HepG2 (cell line): ENCODE measurements at regions not wholly inside any gene's neighbourhood (a gene's known extent, or its start where the extent isn't known, plus 50 kb on each side); places are given as distances from the start of the nearest gene placed in this dataset.
"Not testable (repeated sequence)": the region's sequence is repeated elsewhere in the genome, so short reads cannot be mapped to it uniquely, and the experiment has no call there.

Experiments used
- ATAC-seq: fragments of 200-7000 bp; cut with Tn5 transposase; 3 replicates; pipeline ENCODE4 v1.9.1; 2020; ENCODE audit warnings: mild to moderate bottlenecking, moderate library complexity
- BruUV-seq: library from RNA; stranded (reverse); fragments of 400-500 nt; replicated peaks from 2 replicates; lab custom pipeline; 2021; lab: Mats Ljungman, UMichigan
- CTCF ChIA-PET: fragments of 300-600 bp; formaldehyde crosslinking; extraction: SDS; loops from one replicate; lab custom pipeline; 2021; ENCODE audit warnings: low total read pairs, inconsistent platforms, low intra/inter-chr PET ratio; lab: Yijun Ruan, JAX
- POLR2A ChIA-PET: fragments of 350-600 bp; sonication (Branson Sonifier 250); formaldehyde crosslinking; loops from one replicate; lab custom pipeline; 2020; ENCODE audit warnings: antibody characterized with exemption, inconsistent platforms; lab: Yijun Ruan, JAX
- DNase-seq: peaks from one replicate; pipeline ENCODE4 v3.0.0-alpha.2; 2015; ENCODE audit warnings: low spot score
- FAIRE-seq: peaks from 3 replicates; lab custom pipeline; 2011; peaks lifted over from hg19 to GRCh38; lab: Jason Lieb, UNC
- H2AFZ ChIP-seq: one replicate; pipeline ENCODE4 v1.6.1; 2011; ENCODE audit warnings: low read length, inconsistent platforms
- H3K27ac ChIP-seq: fragments of 300-600 bp; 3 replicates; pipeline ENCODE4 v1.8.0; 2011; ENCODE audit warnings: mixed run types, mild to moderate bottlenecking, mixed read lengths, low read length, inconsistent platforms; ENCODE audit not compliant: insufficient read depth; ENCODE audit errors: extremely low read length
- H3K27me3 ChIP-seq, 2 experiments: fragments of 200-600 bp in 1 of 2; 2 replicates in 1 of 2; 3 replicates in 1 of 2; pipeline versions ENCODE4 v1.6.0 to v1.8.0; 2011; ENCODE audit warnings: low read length in 2 of 2, mild to moderate bottlenecking in 2 of 2, moderate library complexity in 2 of 2, inconsistent platforms in 1 of 2; ENCODE audit not compliant: insufficient read depth in 2 of 2, control insufficient read depth in 1 of 2
- H3K36me3 ChIP-seq, 2 experiments: fragments of 200-600 bp in 1 of 2; replicated peaks in 1 of 2; 2 replicates in 1 of 2; 3 replicates in 1 of 2; pipeline versions ENCODE4 v1.5.1 to v1.8.0; 2011; ENCODE audit warnings: low read length in 2 of 2, inconsistent platforms in 1 of 2; ENCODE audit not compliant: insufficient read depth in 2 of 2, control insufficient read depth in 1 of 2
- H3K4me1 ChIP-seq: 2 replicates; pipeline ENCODE4 v1.5.1; 2012; ENCODE audit warnings: low read length, inconsistent platforms; ENCODE audit not compliant: insufficient read depth
- H3K4me2 ChIP-seq: 2 replicates; pipeline ENCODE4 v1.6.0; 2011; ENCODE audit warnings: low read depth, low read length, inconsistent platforms
- H3K4me3 ChIP-seq, 3 experiments: fragments of 200-600 bp in 1 of 3; sonication (generic), shearing (Covaris generic) in 1 of 3; replicated peaks in 1 of 3; 2 replicates each; pipeline ENCODE4 v1.5.1; 2011 to 2016; ENCODE audit warnings: low read length in 3 of 3, inconsistent platforms in 2 of 3, low read depth in 2 of 3, mild to moderate bottlenecking in 2 of 3, control low read depth in 1 of 3, mixed read lengths in 1 of 3; ENCODE audit not compliant: insufficient read depth in 1 of 3
- H3K79me2 ChIP-seq: one replicate; pipeline ENCODE4 v1.6.1; 2011; ENCODE audit warnings: low read length, inconsistent platforms; ENCODE audit not compliant: insufficient read depth
- H3K9ac ChIP-seq: 2 replicates; pipeline ENCODE4 v1.6.0; 2011; ENCODE audit warnings: mild to moderate bottlenecking, low read depth, low read length, inconsistent platforms; ENCODE audit not compliant: insufficient read depth
- H3K9me3 ChIP-seq: 2 replicates; pipeline ENCODE4 v1.5.1; 2012; ENCODE audit warnings: mild to moderate bottlenecking, low read length
- H4K20me1 ChIP-seq: 2 replicates; pipeline ENCODE4 v1.6.0; 2011; ENCODE audit warnings: inconsistent platforms, mild to moderate bottlenecking, low read length, moderate library complexity; ENCODE audit not compliant: insufficient read depth
- CEBPZ ChIP-seq: IDR thresholded peaks from 2 replicates; pipeline ENCODE4 v1.6.1; 2012; ENCODE audit warnings: low read length, improper control_type of control experiment
- DR1 ChIP-seq: sonication (generic); formaldehyde crosslinking; IDR thresholded peaks from 2 replicates; pipeline ENCODE4 v1.8.0; 2021; ENCODE audit warnings: mild to moderate bottlenecking, missing genetic modification reagents, inconsistent platforms
- KLF13 ChIP-seq: sonication (generic); formaldehyde crosslinking; IDR thresholded peaks from 2 replicates; pipeline ENCODE4 v1.4.0; 2020; ENCODE audit warnings: mild to moderate bottlenecking, missing genetic modification reagents
- MAFF ChIP-seq: IDR thresholded peaks from 2 replicates; pipeline ENCODE4 v1.6.1; 2011; ENCODE audit warnings: low read depth, low read length, improper control_type of control experiment
- MAFK ChIP-seq, 2 experiments: IDR thresholded peaks in 1 of 2; conservative IDR thresholded peaks in 1 of 2; 2 replicates each; pipeline ENCODE4 v1.6.1; 2011; ENCODE audit warnings: improper control_type of control experiment in 2 of 2, low read length in 2 of 2
- SUZ12 ChIP-seq: fragments of 150-350 bp; IDR thresholded peaks from 2 replicates; pipeline ENCODE4 v1.6.1; 2014; ENCODE audit warnings: low read depth, low read length
- ZFP1 ChIP-seq: IDR thresholded peaks from 2 replicates; pipeline ENCODE4 v1.6.1; 2016
- ZNF451 ChIP-seq: sonication (generic); formaldehyde crosslinking; IDR thresholded peaks from 2 replicates; pipeline ENCODE4 v1.5.0; 2020; ENCODE audit warnings: mild to moderate bottlenecking, missing genetic modification reagents
- ZNF530 ChIP-seq: sonication (generic); formaldehyde crosslinking; IDR thresholded peaks from 2 replicates; pipeline ENCODE4 v1.5.0; 2020; ENCODE audit warnings: low read depth, mild to moderate bottlenecking, missing genetic modification reagents
- WGBS: methylation state at CpG from one replicate; pipeline ENCODE4 v1.1.6; 2017; ENCODE audit warnings: low lambda C conversion rate; 5-methylcytosine and 5-hydroxymethylcytosine counted together
- in situ Hi-C: cut with HindIII; loops from 2 replicates; pipeline ENCODE4 v1.10.0; 2017; ENCODE audit warnings: low pct_unique_long_range_greater_than_20kb; ENCODE audit not compliant: extremely low pct_ligation_motif_present
- intact Hi-C: fragments of 100-400 bp; cut with micrococcal nuclease; formaldehyde crosslinking; loops from one replicate; pipeline ENCODE4 v1.10.0; 2022; ENCODE audit not compliant: unreplicated experiment

- no peak overlapping the region for H2AFZ ChIP-seq
- no peak overlapping the region for H3K27ac ChIP-seq
- FAIRE-seq (no peak), ATAC-seq (no peak), DNase-seq (peak; percentile 3)
- no peaks in the 10 kb centered on the region for H3K4me1 ChIP-seq
- H3K36me3 ChIP-seq: no peaks in the 10 kb centered on the region
- ChIA-PET CTCF (no interaction called here), POLR2A (no interaction called here)
- H3K4me3 ChIP-seq: no peak overlapping the region
- H3K9me3 ChIP-seq: no peaks in the 10 kb centered on the region
- H3K27me3 ChIP-seq: no peaks in the 10 kb centered on the region; a peak in 1 of 5 replicates
- intact Hi-C loops (no loop called here), in situ Hi-C loops (no loop called here)
- H3K4me2 ChIP-seq: no peak overlapping the region
- no peak overlapping the region for H3K9ac ChIP-seq
- H4K20me1 ChIP-seq: no peaks in the 10 kb centered on the region
- no TSS peak for BruUV-seq
- no peak for TF ChIP-seq ZFP1 (CRISPR knock-in tag)
- TF ChIP-seq DR1 (CRISPR knock-in tag): no peak
- TF ChIP-seq ZNF530: no peak
- TF ChIP-seq KLF13: no peak
- no peak for TF ChIP-seq CEBPZ
- TF ChIP-seq SUZ12: no peak
- peak; percentile 61 to 90 for TF ChIP-seq MAFK (conservative IDR thresholded peaks at IDR 0.05 in 1 of 2, IDR thresholded peaks at IDR 0.05 in 1 of 2; ENCODE audit: low read length in 2 of 2)
- TF ChIP-seq MAFF: peak; percentile 81
- no peak for TF ChIP-seq ZNF451 (CRISPR knock-in tag)
- H3K79me2 ChIP-seq: no peaks in the 10 kb centered on the region
Measured at GRCh38 chr10:53161231-53161630, 388.6 kb upstream of the MBL2 start.

GRCh38 chr10:53155674-53156073 is 383.1 kb upstream of the MBL2 start:
- ATAC-seq, H3K9me3 ChIP-seq, in situ Hi-C loops, FAIRE-seq, H3K36me3 ChIP-seq, BruUV-seq, H2AFZ ChIP-seq, DNase-seq, H3K27me3 ChIP-seq, H3K4me1 ChIP-seq, H4K20me1 ChIP-seq, POLR2A ChIA-PET, H3K27ac ChIP-seq, H3K4me2 ChIP-seq, H3K4me3 ChIP-seq, H3K79me2 ChIP-seq, intact Hi-C loops, H3K9ac ChIP-seq, CTCF ChIA-PET: not testable (repeated sequence)
- 40% methylated on average over 4 of the region's 4 CpGs for WGBS
